AML-193 (cell line): ENCODE measurements at regions not wholly inside any gene's neighbourhood (a gene's known extent, or its start where the extent isn't known, plus 50 kb on each side); places are given as distances from the start of the nearest gene placed in this dataset.
A peak's percentile ranks its signal among the peaks of the same experiment; 100 is the strongest.

Experiments used
- DNase-seq, 2 experiments: peaks; one replicate each; lab custom pipeline; 2025; lab: John Stamatoyannopoulos, UW

DNA sequence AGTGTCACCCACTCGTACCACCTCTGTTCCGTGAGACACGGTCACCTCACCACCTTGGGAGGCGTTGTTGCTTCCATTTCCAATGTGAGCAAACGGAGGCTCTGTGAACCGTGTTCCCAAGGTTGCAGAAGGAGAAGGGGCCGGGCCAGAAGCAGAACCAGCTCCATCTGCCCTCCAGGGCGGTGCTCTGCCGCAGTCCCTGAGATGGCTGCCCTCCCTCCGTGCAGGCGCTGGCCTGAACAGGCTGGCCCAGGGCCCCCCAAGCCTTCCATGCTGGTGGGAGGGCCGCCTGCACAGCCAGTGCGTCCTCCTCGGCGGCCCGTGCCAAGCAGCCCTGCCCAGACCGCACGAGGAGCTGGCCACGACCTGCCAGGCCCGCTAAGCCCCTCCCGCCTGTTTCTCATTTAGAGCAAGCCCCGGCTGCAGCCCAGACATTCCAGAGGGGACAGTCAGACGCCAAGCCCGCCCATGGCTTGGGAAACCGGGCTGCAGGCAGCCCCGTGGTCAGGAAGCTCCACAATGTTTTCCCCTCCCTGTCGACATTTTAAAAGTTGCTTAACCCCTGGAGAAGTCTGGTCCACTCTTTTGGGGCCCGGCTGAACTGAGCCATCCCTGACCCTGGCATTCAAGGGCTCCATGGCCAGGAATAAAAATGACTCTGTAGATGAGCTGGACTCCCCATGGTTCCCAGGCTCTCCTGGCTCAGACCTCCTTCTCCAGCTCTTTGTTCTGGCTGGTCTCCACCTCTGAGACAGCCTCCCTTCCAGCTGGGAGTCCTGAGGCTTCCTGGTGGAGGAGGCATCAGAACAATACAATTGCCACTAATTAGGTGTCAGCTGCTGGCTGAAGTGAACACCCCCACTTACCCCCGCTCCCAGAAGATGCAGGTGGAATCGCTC, 236.0 kb downstream of the BCL11B start:
- DNase-seq = no peak

DNA sequence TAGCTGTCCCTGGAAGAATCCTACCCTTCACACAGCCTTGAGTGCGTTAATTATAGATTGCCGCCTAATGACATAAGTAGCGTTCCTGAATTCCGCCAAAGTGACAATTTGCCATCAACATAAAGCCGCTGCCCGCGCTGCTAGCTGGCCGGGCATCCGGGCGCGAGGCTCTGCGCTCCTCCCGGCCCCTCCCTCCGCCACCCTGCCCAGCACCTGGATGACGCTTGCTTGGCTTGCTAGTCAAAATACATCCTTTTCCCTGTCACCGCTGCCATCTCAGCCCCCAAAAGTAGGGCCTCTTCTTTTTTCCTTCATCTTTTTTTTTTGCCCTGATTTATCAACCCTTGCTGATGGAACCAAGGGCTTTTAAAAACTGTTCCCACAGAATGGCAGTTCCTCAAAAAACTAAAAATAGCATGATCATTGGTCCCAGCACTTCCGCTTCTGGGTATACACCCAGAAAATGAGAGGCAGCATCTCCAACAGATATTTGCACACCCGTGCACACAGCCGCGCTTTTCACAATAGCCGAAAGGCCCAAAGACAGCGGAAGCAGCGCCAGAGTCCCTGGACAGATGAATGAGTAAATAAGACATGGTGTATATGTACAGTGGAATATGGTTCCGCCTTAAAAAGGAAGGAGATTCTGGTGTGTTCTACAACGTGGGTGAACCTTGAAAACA, 235.2 kb downstream of the BCL11B start:
- peak; percentile 85 to 90 for DNase-seq

GRCh38 chr14:99037326-99037725, 234.7 kb downstream of the BCL11B start:
- DNase-seq = peak in 1 of 2 experiments; percentile 18

GRCh38 chr14:99037777-99038430, 234.1 kb downstream of the BCL11B start:
- DNase-seq = no peak

GRCh38 chr14:99038431-99038820, 233.6 kb downstream of the BCL11B start:
- peak; percentile 3 to 6 for DNase-seq

DNA sequence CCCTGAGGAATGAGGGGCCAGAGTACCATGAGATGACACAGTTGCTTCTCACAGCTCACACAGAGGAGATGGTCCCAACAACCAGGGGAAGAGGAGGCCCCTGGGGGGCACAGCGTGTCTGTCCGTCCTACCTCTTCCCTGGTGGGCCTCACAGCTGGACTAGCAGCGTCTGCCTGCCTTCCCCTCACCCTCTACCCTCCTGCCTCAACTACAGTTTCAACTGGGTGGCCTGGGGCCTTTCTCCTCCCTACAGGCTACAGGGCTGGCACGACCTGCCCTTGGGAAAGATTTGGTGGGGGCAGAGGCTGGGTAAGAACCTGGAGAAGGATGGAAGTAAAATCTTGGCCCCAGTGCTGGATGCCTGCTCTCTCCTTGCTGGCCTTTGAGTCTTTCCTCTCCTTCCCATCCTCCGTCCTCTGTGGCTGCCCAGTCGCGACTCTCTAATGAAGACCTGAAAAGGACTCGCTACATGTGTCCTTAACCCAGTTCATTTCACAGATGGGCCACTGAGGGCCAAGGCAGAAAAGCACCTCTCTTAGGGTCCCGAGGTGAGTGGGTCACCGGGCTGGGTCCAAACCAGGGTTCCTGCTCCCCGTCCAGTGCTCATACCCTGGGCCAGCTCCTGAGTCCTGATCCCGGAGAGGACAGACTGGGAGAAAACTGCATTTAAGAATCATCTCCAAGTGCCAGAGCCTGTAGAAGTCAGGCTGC, 232.5 kb downstream of the BCL11B start:
- DNase-seq = no peak

GRCh38 chr14:99040052-99040451, 231.9 kb downstream of the BCL11B start:
- DNase-seq = no peak

DNA sequence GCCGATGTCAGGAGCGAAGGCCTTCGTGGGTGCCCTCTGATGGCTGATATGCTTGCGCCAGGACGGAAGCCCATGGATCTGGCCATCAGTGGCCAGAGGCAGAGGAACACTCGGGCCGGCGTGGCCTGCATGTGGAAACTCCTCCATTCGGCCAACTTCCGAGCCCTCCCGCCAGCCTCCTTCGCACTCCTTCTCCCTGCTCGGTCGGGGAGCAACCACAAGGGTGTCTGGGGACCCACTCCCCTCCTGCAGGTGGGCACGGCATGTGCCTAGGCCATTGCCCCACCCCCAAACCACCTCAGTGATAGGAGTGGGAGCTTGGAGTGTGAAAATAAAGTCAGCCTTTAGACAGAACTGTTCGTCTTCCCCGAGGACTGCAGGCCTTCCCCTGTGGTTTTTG, 231.3 kb downstream of the BCL11B start:
- DNase-seq = no peak

DNA sequence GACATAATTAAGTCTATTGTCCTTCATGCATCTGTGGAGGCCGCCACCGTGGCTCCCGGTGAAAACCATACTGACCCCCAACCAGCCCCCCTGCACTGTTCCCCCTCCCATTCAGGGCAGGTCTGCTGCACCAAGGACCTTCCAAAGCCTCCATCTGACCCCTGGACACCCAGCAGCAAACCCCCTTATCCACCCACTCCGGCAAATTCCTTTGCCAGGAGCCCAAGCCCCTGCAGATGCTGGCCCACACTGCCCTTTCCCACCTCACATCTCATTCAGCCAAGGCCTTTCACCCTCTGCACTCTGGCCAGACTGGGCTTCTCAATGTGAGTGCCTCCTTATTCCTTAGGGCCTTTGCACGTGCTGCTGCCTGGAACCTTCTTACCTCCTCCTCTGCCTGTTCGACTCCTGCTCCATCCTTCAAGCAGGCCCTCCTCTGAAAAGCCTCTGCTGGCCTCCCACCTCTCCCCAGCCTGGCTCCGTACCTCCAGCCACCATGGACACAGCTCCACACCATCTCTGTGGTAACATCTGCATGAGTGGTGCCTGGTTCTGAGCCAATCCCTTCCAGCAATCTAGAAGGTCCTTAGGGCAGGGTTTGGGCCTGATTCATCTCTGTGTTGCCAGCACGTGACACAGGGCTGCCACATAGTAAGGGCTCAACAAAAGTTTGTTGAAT, 230.7 kb downstream of the BCL11B start:
- no peak for DNase-seq

DNA sequence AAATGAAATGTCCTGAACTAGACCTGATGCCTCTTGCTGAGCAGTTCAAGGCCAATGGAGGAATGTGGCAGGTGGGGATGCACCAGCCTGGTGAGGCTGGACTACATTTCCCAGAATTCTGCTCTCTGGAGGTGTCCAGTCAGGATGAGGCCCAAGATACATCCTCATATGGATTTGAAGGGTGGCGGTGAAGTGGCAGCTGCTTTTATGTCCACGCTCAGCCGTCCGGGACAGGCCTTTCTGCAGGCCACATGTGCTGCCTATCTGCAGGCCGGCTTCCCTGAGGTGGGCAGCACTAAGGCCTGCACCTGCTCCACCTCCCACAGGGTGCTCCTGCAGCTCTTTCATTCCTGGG, 230.2 kb downstream of the BCL11B start:
- DNase-seq = no peak

DNA sequence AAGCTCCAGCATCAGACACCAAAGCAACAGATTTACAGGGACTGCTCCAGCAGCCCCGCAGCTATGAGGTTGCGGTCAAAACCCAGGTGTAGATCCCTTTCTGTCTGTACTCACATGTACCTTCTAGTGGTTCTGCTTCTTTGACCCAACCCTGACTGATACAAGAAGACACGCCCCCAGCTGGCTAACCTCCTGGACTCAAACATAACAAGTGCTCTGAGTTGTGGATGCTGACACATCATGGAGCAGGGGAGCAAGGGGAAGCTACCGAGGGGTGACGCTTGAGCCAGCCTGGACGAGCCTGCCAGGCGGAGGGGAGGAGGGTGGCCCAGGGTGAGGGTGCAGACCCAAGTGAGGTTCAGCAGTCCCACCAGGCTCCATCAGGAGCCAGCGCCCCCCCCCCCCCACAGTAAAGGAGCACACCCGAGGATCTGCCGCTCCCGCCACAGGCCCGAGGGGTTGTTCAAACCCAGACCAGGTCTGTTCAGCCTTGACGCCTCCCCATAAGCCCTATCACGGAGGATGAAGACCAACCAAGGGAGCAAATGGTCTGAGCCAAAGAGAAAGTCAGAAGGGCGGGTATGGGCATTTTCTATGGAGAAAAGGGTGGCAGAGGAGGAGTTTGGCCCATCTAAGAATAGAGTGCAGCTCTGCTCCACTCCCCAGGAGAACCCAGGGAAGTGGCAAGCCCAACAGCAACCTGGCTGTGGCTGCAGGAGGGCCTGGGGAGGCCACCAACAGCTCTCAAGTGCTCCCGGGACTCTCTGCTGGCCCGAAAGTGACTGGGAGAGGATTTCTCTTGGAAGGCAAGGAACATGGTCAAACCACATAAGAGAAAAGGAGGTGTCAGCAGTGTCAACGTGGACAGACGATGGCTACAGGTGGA, 229.4 kb downstream of the BCL11B start:
- no peak for DNase-seq

DNA sequence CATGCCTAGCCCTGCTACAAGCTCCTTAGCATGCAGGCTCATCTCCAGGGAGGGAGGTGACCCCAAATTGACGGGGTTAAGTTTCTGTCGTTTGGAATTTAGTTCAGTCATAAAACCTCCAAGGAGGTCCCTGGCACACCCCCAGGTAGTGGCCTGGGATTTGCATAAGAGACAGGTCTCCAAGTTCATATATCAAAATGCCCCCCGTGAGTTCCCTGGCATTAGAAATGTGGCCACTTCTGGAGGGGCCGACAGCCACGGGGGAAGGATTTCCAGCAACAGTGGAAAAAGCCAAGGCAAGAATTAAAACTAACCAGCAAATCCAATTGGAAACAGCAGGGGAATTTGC, 228.8 kb downstream of the BCL11B start:
- DNase-seq = no peak

DNA sequence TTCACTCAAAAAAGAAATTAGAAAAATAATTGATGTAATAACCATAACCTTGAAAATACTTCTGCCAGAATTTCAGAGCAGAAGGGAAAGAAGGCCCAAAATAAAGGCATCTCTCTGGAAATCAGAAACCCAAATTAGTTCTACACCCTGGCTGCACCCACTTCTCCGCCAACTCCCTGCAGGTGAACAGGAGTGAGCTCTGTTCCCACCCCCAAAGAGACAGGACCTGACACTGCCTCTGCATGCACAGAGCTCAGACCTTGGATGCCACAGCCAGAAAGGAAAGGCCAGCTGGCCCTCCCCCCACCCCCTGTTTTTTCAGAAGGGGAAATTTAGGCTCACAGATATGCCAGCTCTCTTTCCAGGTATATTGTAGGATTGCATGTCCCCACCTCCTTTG, 228.2 kb downstream of the BCL11B start:
- DNase-seq = no peak

DNA sequence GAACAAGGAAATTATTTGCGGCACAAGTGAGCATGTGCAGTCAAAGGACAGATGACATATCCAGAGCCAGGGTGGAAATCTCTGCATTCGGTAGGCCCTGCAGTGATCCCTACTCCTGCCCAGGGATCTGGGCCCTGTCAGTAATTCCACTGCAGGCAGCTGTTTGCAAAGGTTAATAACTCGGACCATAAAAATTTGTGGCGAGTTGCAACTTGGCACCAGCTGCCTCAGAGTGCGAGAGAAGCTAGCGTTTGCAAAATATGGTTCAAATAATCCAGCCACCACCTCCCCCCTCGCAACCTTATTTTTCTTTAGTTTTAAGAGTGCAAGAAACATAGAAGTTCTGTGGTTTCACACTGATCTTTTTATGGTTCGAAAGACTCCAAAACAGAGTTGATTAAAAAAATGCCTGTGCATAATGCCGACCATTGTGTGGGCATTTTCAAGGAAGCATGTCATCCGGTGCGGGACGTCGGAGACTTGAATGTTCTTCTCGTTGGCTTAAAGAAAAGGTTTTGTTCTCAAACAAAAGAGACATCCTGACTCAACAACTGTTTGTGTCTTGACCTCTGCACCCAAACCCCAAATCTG, 224.5 kb downstream of the BCL11B start:
- DNase-seq = no peak

DNA sequence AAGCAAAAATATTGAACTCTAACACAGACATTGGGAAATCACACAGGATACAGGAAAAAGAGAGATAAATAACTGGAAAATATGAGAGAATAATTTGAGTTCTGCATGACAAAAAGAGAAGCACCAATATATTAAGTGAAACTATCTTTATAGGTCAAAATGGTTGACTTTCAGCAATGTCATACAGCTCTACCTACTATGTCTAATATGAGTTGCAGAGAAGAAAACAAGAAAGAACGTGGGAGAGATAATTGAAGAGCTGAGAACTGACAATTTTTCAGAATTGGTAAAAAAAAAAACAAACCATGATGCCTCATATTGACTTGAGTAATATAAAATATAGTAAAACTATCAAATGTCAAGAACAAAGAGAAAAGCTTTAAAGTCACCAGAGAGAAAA, 221.7 kb downstream of the BCL11B start:
- no peak for DNase-seq

GRCh38 chr14:99052467-99052866, 219.5 kb downstream of the BCL11B start:
- DNase-seq = no peak

DNA sequence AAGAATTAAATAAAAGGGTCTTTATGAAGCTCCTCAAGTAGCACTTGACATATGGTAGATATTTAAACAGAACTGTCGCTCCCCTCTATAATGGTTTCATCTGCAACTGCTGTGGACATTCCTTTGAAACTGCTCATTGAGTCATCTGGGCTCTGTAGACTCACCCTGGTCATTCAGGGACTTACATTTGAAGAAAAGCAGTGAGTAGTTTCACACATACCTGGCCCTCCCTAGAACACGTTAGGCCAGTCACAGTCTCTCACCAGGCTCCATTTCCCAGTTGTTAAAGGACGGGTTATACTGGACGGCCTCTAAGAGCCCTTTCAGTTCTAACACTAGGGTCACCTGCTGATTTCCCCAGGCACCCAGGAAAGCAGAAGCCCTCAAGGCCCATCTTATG, 217.0 kb downstream of the BCL11B start:
- DNase-seq = no peak

GRCh38 chr14:99055816-99056215, 216.2 kb downstream of the BCL11B start:
- DNase-seq = no peak

GRCh38 chr14:99057576-99058083, 214.4 kb downstream of the BCL11B start:
- DNase-seq = no peak

- DNase-seq = no peak
Measured at GRCh38 chr14:99058542-99058941, 213.5 kb downstream of the BCL11B start.
